DMS79 treated with DMSO at 0.1 percent for 48 hours (cell line): ENCODE measurements at regions not wholly inside any gene's neighbourhood (a gene's known extent, or its start where the extent isn't known, plus 50 kb on each side); places are given as distances from the start of the nearest gene placed in this dataset.

Source experiments
- DNase-seq: peaks from one replicate; lab custom pipeline; 2025; lab: John Stamatoyannopoulos, UW

DNA sequence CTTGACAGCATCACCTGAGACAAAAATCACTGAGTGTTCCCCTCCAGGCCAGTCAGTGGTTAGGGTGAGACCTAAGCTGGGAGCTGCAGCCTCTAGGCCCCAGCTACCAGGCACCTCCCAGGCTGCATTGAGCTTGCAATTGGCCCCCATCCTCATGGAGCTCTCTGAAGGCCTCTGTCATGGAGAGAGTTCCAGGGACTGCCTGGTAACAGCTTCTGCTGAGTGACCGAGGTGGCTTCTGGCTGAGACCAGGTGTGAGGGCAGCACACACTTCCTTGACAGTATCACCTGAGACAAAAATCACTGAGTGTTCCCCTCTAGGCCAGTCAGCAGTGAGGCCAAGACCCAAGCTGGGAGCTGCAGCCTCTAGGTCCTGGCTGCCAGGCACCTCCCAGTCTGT, 283.0 kb downstream of the SMOC2 start:
- no peak for DNase-seq

DNA sequence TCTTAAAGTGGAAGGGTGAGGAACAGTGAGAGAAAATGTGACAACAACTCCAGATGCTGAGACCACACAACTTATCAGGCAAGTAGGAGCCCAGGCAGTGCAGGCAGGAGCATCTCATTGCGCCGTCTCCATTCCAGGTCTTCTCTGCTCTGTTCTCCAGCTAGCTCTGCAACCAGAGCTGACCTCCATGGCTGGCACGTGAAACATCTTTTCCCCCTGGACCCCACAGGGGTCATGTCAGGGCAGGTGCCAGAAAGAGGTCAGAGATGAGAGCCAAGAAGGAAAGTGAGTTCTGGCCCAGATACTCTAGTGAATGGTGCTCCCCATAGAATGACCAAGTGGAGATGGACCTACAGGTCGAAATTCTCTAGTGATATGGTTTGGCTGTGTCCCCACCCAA, 281.4 kb downstream of the SMOC2 start:
- DNase-seq: no peak

DNA sequence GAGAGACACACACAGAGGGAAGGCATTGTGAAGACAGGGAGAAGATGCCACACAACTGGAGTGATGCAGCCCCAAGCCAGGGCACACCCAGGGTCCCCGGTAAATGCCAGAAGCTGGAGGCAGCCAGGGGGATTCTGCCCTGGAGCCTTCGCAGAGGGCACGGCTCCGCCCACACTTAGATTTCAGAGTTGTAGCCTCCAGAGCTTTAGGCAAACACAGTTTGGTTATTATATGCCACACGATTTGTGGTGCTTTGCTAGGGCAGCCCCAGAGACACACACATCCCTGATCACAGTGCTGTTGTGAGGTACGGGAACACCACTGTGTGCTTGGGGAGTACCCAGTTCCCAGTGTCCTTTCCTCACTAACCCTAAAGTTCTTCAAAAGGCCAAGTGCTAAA, 280.6 kb downstream of the SMOC2 start:
- DNase-seq: no peak

DNA sequence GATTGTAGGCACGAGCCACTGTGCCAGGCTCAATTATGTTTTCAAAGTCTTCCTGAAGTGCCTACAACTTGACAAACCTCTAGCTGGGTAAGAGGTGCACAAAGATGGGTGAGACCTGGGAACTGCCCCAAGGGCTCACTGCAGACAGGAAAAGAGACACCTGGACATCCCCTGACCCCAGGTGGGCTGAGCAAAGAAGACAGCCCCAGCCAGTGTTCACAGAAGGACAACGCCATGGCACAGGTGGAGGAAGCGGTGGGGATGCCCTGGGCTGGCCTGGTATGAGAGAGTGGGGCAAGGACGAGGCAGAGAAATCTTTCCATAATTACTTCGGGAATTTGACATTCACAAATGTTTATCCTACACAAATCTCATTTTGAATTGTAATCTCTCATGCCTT, 278.9 kb downstream of the SMOC2 start:
- no peak for DNase-seq

DNA sequence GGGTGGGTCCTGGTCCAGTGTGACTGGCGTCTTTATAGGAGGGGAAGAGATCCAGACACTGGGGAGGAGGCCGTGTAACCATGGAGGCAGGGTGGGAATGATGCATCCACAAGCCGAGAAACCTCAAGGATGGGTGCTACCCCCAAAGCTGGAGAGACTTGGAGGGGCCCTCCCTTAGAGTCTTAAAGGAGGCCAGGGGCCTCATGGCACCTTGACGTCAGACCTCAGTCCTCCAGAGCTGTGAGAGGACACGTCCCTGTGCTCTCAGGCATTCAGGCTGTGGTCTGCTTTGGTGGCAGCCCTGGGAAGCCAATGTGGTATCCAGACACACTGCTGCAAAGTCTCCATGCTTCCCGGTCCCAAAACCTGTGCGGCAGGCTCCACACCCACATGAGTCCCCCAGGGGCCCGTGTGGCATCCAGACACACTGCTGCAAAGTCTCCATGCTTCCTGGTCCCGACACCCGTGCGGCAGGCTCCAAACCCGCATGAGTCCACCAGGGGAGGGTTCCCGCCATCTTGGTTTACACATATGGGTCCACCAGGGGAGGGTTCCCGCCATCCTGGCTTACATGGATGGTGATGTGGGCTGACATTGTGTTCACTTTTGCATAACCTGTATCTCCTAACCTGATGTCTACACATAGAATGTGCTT, 278.0 kb downstream of the SMOC2 start:
- DNase-seq: no peak
